Renal cortical epithelial cell (primary cell): ENCODE measurements at regions not wholly inside any gene's neighbourhood (a gene's known extent, or its start where the extent isn't known, plus 50 kb on each side); places are given as distances from the start of the nearest gene placed in this dataset.

Experiments used
- DNase-seq: peaks from one replicate; pipeline ENCODE4 v3.0.0-alpha.2; 2011; ENCODE audit warnings: low read depth

DNA sequence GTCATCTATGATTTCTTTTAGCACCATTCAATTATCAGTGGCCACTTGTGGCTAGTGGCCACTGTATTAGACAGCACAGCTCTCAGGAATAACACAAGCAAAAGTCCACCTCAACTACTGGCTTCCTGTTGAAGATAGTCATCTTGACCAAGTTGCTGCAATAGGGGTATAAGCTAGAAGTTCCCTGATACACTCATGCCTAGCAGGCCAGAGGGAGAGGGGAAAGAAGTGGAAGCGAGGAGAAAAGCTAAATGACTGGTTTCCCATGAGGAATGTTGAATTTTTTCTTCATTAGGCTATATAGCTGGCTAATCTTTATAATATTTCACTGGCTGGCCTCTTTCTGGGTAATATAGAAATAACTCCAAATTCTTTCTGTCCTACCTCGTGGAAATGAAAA is 327.5 kb upstream of the MEOX2 start:
- DNase-seq, result no peak

DNA sequence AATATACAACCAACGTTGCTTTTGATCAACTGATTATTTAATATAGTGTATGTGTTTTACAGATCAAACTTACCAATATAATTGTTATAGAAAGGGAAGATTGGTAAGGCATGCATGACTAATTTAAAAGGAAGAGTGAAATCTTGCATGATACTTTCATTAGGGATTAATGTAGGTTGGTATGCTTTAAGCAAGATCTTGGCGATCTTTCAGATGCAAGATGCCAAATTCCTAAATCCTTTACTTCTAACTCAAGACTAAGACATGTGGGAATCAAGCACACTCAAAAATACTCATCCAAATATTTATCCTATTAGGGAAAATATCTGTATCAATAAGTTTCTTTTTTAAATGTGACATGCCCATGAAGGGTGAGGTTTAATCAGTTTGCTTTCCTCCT is 321.4 kb upstream of the MEOX2 start:
- DNase-seq, result no peak

DNA sequence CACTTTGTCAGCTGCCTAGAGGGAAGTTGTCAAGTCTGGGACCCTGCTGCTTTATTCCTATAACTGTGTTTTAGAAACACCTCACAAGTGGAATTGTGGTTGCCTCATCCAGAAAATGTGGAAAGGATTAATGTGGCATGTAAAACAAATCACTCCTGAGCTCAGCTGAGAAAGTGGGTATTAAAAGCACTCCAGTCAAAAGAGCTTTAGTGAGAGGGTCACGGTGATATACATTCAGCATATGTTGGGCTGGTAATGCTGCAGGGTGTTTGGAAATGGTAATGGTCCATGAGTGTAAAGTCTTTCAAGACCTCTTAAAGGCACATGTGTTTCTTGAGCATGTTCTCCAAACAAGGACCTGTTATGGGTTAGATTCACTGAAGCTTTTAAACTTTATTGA is 318.2 kb upstream of the MEOX2 start:
- no peak for DNase-seq

DNA sequence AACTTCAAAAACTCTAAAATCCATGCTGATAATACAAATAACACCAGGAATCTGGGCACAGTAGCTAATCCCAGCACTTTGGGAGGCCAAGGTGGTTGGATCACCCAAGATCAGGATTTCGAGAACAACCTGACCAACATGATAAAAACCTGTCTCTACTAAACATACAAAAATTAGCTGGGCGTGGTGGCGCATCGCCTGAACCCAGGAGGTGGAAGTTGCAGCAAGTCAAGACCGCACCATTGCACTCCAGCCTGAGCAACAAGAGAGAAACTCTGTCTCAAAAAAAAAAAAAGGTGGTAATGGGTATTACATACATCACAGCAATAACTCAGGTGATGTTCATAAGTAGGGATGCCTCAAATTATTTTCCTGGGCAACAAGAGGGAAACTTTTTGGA is 315.0 kb upstream of the MEOX2 start:
- DNase-seq, result no peak

DNA sequence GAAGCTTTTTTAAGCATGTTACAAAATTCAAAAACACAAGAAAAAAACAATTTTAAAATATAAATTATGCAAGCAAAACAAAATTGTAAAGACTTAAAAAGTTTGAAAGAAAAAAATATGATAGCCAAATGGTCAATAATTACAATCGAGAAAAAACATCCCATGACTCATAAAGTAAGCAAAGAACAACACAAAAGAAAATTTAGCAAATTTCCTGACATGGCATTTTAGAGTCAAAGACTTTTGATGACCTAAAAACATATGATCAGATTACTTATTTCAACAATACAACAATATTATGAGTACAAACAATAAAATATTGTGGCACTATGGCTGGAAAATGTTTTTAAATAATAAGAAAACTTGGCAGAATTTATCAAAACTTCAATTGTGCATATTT is 312.1 kb upstream of the MEOX2 start:
- DNase-seq, result no peak

DNA sequence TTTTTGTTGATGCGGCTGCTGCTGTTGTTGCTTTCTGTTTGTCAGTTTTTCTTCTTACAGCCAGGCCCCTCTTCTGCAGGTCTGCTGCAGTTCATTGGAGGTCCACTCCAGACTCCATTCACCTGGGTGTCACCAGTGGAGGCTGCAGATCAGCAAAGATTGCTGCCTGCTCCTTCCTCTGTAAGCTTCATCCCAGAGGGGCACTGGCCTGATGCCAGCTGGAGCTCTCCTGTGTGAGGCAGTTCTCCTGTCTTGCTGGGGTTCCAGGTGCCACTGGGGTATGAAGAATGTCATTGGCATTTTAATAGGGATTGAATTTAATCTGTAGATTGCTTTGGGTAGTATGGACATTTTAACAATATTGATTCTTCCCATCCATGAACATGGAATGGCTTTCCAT is 308.5 kb upstream of the MEOX2 start:
- DNase-seq, result no peak

DNA sequence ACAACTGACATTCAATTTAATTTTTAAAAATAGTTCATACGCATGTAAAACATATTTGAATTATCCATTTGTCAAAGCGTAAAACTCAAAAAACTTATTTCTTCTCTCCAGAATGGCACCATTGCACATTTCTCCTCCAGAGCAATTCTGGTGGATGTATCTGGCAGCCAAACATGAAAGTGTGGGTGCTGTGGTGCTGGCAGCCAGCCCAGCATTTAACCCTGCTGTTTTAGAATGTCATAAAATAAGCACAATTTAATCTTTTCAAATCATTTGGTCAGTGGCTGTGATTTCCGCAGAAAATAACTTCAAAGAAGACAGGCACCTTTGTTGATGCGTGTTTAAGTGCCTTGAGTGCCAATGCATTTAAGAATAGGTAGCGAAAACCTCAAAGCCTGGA is 302.7 kb upstream of the MEOX2 start:
- DNase-seq, result no peak

DNA sequence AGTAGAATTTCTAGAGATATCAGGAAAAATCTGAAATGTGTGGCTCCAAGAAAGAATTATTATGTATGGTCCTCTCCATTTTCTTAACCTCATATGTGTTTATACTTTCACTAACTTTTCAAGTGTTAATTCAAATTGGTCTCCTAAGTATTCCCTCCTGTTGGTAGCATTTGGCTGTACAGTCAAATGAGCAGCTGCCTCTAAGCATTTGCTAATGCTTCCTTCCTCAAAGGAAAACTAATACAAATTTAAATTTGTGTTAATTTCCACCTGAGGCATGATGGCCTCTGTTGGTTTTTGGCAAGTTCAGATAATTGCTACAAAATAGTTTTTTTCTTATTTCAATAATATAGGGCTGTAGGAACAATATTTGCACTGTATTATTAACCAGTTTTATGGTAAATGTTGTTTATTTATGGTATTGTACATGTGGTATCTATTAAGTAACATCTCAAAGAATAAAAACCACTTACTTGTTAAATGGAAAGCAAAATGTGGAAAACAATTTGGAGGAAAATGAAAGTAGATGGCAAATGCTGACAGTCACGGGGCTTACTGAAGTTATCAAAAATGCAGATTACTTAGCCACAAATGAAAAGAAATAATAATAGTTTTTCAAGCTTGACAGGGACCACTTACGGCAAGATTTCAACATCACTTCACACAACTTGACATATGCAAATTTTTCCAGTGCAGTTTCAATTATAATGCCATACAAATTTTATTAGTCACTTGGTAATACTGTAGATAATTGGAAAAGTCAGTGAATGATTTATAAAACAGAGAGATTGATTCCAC is 299.3 kb upstream of the MEOX2 start:
- no peak for DNase-seq

DNA sequence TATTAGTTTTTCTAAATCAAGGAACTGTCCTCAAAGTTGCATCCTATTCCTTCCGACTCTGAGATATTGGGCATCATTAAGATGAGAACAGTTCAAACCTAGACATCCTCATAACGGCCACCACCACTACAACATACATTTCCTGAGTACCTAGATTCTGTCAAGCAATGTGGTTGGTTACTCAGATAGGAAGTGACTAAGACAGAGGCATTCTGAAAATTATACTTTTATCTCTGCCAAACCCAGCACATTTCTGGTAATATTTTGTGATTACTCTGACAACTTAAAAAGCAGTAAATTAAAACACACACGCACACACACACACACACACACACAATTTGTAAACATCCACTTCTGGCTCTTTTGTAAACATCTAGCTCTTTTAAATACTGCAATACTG is 291.2 kb upstream of the MEOX2 start:
- no peak for DNase-seq

DNA sequence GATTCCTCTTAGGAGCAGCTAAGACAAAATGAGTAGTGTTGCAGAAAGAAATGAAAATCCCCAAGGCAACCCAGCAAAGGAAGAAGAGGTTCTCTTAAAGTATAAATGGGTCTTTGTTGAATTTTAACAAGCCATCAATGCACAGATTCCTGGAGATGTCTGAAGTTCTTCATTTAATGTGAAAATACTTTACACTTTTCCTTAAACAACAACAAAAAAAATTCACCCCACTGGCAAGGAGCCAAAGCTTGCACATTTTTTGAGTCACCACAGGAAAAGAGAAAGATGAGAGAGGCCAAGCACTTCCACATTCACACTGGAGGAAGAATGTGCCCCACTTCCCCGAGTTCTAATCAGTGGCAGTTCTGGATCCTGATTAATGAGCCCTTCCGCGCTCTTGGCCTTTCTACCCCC is 286.4 kb upstream of the MEOX2 start:
- peak; percentile 17 for DNase-seq

DNA sequence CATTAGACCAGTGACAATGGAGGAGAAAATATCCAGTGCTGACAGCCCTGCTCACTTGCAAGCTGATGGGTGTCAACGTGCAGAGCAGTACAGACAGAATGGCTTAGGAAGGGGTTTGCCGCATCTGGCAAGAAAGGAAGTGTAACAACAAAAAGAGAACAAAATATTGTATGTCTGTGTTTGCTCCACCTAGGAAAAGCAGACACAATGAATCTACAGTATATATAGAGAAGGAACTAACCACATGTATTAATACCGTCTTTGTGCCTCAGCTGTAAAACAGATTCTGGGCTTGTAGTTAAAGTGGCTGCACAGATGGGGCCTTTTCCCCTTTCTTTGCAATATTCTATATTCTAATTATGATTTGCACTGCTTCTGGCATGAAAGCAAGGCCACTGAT is 281.1 kb upstream of the MEOX2 start:
- no peak for DNase-seq

DNA sequence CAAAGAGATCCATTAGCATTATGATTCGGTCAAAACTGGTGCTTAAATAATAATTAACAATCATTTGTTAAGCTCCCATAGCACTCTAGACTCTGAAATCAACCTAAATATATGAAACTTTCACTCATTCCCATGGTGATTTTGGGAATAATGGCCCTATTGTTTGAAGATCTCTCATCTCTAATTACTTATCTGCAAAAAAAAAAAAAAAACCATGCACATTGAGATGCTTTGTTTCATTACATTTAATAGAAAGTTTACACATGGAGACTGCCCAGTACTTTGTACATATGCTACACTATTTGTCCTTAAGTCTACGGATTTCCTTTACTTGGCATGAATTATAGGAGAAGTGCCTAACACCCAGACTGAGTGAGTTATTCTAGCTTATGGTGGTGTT is 280.6 kb upstream of the MEOX2 start:
- DNase-seq, result no peak

DNA sequence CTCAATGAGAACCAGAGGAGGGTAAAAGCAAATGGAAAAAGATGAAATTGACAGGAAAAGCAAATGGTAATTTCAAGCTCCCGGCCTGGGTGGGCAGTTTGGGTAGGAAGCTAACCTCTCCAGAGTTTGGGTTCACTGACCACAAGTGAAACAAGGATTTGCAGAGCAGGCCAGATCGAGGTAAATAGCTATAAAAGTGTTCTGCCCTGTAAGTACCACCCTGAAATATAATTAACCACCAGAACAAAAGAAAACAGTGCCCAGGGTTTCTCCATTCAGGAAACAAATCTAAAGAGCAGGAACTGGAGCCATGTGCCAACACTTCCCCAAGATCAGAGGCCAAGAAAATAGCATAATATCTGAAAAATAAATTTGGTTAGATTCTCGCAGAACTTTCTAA is 276.7 kb upstream of the MEOX2 start:
- peak; percentile 67 for DNase-seq

DNA sequence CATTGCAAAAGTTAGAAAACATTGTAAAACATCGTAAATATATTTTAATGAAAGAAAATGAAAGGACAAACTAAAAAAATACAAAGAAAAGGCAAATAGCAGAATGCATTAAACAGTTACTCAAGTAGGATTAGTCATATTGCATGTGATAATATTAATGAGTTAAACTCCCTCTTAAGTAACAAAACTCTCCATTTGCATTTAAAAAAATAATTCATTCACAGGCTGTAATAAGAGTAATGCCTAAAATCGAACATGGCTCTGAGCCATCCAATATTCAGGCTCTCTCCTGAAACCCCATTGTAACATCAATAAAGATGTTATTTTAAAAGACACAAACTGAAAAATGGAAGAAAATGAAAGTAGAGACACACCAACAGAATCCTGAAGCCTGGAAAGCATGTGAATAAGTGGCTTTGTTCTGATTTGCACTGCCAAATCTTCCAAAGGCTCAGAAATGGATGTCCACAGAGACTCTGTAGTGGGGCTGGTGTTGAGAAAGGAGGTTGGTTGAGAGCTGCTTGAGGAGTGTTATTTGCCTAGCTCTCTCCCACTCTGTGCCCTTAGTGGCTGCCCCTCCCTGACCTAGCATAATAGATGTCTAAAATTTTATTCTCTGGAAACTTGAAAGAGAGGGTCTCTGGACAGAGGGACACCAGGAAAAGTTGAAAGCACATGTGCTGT is 268.3 kb upstream of the MEOX2 start:
- DNase-seq, result peak; percentile 28

DNA sequence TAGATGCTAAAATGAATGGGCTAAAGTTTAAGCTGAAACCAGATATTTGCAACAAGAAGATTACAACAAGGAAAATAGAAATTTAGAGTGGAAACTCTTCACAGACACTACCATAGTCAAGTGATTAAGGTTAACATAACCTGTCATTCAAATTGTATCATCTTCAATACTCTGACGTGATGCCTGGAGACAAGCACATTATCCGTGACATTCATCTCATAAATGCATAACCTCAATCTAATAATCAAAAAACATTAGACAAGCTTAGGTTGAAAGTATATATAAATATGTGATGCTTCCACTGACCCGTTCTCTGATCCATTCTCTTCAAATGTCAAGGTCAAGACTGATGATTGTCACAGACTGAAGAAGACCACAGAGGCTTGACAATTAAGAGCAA is 263.8 kb upstream of the MEOX2 start:
- no peak for DNase-seq

DNA sequence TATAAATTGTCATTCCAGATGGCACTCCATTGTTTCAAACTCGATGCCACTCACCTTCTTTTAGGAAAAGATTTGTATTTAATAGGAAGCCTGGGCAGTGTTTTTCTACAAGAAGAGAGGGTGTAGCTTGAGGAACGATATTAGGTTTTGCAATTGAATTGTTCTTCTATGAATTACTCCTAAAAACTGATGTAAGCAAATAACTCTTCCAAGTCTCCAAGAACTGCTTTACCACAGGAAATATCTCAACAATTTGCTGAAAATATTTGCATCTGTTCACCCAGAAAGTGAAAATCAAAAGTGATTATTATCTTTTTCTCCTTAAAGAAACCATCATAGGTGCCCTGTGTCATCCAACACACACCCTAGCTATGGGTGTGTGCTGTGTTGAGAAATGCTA is 261.3 kb upstream of the MEOX2 start:
- no peak for DNase-seq

DNA sequence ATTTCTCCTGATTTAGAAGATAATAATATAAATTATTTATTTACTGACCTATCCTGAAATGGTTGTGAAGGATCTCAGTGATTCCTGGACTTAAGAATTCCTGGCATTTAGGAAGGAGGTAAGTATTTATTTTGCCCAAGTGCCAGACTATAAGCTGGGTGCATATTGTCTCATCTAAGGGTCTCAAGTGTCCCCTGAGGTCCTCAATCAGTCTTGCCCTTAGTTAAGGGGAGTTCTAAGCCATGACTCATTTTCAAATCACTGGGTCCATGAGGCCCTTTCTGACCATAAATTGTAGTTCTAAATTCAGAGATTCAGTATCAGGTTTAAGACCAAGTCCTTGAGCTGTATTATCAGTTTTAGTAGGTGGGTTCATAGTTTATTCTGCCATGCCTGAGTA is 251.6 kb upstream of the MEOX2 start:
- DNase-seq, result no peak

DNA sequence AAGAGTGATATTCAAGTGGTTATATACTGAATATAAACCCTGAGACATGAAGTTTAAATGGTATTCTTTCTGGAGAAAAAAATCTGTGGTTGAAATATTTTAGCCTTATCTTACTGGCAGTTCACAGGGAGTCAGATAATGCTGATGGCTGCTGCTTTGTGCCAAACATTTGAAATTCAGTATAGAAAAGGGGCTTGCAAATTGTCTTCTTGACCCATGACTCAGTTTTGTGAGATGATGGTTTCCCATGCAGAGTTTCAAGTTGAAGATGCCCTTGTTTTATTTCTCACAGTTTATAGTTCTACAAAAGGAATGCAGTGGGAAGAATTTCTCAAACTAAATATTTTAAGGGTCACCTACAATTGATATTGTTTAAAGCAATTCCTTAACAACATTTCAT is 251.1 kb upstream of the MEOX2 start:
- no peak for DNase-seq

DNA sequence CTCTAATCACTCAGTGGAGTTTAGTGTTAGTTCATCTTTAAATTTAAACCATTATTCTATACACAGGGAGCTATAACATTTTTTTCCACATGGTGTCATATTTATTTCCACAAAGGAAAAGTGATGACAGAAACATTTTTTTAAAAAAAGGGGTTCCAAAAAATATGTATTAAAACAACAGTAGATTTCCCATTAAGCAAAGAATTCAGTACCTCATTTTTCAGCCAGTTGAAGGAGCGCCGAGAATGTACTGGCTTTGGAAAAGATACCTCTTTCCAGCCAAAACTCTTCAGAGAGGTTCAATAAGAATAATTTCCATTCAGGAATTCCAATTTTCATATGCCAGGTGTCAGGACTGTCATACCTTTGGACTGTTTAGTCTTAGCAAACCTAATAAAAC is 250.5 kb upstream of the MEOX2 start:
- no peak for DNase-seq

DNA sequence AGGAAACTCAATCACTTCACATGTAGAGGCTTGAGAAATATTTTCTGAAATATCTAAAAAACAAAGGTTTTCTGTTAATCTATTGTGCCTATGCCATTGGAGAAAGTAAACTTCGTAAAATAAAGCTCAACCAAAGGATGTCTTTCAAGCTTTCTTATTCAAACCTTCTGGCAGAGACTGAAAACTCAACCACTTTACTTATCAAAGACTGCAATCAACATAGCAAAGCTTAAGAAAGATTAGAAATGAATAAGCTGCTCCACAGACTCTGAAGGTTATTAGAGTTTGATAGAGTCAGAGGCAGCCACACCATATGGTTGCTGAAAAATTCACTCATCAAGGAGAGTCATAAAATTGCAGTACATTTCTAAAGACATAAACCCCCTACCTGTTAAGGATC is 245.8 kb upstream of the MEOX2 start:
- DNase-seq, result no peak

DNA sequence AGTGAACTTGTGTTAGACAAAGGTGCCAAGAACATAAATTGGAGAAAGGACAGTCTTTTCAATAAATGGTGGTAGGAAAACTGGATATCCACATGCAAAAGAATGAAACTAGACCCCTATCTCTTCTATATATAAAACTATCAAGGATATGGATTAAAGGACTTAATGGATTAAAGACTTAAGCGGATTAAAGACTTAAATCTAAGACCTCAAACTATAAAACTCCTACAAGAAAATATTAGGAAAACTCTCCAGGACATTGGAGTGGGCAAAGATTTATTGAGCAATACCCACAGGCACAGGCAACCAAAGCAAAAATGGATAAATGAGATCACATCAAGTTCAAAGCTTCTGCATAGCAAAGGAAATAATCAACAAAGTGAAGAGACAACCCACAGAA is 242.9 kb upstream of the MEOX2 start:
- no peak for DNase-seq

DNA sequence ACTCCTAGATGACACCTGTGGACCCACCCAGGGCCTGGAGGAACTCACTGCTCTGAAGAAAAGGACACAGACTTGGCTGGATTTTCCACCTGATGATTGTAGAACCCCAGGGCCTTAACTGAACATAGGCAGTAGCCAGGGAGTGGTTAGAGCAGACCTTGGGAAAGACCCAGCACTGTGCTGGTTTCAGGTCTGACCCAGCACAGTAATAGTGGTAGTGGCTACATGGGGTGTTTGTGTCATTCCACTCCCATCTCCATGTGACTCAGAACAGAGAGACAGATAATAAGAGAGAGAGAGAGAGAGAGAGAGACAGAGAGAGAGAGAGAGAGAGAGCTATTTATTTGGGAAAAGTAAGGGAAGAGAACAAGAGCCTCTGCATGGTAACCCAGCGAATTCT is 239.1 kb upstream of the MEOX2 start:
- DNase-seq, result no peak

DNA sequence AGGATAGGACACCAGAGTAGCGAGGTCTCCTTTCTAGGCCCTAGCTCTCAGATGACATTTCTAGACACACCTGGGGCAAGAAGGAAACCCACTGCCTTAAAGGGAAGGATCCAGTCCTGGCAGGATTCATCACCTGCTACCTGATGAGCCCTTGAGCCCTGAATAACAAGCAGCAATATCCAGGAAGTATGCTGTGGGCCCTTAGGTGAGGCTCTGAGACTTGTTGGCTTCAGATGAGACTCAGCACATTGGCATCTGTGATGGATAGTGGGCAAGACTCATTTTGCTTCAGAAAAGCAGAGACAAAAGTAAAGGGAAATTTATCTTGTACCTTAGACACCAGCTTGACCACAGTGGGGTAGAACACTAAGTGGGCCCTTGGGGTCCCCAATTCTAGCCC is 238.4 kb upstream of the MEOX2 start:
- DNase-seq, result no peak

DNA sequence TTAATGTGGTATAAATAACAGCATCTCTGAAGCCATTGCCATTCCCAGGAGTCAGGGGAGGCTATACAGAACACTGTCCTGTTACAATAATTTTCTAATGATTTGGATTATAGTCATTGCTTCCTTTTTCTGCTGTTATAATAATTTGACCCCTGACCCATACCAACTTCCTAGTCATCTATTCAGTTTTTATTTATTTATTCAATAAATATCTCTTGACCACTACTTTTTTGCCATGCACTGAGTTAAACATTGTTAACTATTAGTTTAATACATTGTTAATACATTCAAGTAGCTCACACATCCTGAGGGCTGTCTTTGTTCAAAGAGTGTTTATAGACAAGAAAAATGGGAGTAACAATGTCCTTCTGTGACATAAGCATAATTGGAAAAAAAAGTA is 235.5 kb upstream of the MEOX2 start:
- DNase-seq, result no peak
